IPS-NIHi11 (cell line): ENCODE measurements at regions not wholly inside any gene's neighbourhood (a gene's known extent, or its start where the extent isn't known, plus 50 kb on each side); places are given as distances from the start of the nearest gene placed in this dataset.

ENCODE experiments used
- DNase-seq: peaks from one replicate; pipeline ENCODE4 v3.0.0; 2012; ENCODE audit warnings: mixed read lengths, low spot score

DNA sequence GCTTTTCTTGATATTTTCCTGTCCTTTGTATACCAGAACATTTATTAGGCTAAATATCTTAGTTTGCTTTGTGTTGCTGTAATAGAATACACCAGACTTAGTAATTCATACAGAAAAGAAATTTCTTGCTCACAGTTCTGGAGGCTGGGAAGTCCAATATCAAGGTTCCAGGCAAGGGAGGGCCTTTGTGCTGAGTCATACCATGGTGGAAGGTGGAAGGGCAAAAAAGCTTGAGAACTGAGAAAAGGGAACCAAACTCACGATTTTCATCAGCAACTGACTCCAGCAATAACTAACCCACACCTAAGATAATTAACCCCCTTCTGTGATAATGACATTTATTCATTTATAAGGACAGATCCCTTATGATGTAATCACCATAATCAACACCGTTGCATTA is 496.9 kb upstream of the SUCLG2 start:
- no peak for DNase-seq

- no peak for DNase-seq
Measured at GRCh38 chr3:68148447-68148846, 494.0 kb upstream of the SUCLG2 start.

DNA sequence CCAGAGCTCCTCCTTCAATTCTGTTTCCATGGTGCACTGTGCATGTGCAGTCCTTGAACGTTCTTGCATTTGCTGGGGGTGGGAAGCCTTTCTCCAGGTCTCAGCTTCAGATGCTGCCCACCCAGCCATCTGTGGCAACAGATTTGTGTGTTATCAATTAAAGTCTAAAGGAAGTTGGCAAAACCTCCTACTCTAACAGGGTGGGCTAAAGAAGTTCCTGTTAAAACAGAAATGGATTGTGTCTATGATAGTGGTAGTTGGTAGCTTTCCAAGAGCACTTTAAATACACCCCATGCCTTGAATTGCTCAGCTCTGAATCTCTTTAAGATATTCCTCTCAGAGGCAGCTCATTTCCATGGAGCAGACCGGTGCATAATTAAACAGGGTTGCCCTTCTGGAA is 488.0 kb upstream of the SUCLG2 start:
- DNase-seq, result no peak

DNA sequence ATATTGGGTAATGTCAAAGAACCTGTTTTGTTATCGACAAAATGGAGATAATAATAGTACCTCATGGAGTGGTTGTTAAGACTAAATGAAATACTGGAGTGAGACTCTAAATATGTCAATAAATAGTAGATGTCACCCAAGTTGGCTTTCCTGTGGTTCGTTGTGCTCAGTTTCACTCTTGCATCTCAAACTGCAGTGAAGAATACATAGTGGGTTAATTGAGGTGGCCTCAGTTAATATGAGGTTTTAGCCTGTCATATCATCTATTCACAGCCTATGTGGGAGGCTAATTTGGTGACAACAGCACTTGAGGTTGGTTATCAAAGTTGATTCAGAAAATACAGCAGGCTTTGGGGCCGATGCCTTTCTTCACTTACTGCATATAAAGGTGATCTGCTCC is 485.5 kb upstream of the SUCLG2 start:
- no peak for DNase-seq

- no peak for DNase-seq
Measured at GRCh38 chr3:68136411-68136810, 482.0 kb upstream of the SUCLG2 start.

DNA sequence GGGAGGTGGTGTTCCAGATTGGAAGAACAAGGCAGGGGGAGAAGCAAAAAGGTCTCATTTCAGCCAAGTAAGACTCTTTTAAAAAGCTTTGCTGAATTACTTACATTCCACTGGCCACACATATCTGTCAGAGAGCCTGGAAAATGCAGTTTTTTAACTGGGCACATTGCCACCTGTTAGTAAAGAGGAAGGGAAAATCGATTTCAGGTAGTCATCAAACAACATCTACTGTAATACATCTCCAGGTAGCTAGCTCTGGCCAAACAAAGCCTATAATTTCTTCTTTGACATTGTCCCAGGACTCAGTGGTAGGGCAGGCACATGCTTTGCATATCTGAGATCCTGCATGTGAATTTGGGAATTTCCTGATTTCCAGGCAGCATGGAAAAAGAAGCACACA is 480.7 kb upstream of the SUCLG2 start:
- DNase-seq, result no peak

GRCh38 chr3:68129065-68129464 is 474.7 kb upstream of the SUCLG2 start:
- no peak for DNase-seq

DNA sequence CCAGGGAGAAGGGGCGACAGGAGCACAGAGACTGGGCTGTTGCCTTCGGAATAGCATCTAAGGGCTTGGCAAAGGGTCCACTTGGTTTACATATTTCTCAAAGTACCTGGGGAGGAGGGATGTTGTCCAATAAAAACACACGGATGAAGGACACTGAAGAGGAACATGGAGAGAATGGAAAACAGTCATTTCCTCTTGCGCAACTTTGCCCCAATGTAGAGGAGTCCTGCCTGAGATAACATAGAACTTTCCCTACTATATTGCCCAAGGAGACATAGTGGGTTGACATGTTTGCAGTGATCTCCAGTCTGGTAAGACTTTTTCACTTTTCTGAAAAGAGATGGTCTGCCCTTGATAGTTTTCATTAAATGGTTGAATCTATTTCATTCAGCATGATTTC is 468.8 kb upstream of the SUCLG2 start:
- no peak for DNase-seq

DNA sequence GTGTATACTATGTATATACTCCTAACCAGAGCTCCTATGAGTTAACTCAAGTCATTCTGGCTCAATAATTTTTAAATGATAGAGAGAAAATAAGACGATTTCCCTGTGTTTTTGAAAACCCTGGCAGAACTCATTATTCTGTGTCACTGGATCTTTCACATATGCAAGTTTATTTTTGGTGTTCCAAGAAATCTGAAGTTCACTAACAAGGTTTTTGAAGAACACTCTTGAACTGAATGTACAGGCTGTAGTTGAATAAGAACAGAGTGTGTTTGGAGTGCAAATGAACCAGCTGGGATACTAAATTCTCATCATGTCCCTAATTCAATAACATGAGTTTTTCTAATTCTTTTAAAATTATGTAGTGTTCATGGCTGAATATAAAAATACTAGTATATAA is 466.9 kb upstream of the SUCLG2 start:
- no peak for DNase-seq

DNA sequence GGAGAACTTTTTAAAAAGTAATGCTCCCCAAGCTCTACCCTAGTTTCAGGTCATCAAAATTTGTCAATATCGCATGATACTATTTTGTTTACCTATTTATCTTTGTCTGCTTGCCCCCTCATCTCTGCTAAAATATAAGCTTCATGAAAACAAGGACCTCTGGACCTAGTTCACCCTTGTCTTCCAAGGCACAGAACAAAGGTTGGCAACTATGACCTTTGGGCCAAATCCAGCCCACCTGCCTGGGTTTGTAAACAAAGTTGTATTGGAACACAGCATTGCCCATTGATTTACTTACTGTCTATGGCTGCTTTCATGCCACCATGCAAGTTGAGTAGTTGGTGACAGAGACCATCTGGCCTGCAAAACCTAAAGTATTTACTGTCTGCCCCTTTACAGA is 462.2 kb upstream of the SUCLG2 start:
- no peak for DNase-seq

- DNase-seq, result no peak
Measured at GRCh38 chr3:68103811-68104210, 449.4 kb upstream of the SUCLG2 start.

- no peak for DNase-seq
Measured at GRCh38 chr3:68090571-68090970, 436.2 kb upstream of the SUCLG2 start.

GRCh38 chr3:68089572-68090011 is 435.2 kb upstream of the SUCLG2 start:
- DNase-seq, result no peak

GRCh38 chr3:68088636-68089035 is 434.2 kb upstream of the SUCLG2 start:
- no peak for DNase-seq

GRCh38 chr3:68088216-68088615 is 433.8 kb upstream of the SUCLG2 start:
- DNase-seq, result no peak

DNA sequence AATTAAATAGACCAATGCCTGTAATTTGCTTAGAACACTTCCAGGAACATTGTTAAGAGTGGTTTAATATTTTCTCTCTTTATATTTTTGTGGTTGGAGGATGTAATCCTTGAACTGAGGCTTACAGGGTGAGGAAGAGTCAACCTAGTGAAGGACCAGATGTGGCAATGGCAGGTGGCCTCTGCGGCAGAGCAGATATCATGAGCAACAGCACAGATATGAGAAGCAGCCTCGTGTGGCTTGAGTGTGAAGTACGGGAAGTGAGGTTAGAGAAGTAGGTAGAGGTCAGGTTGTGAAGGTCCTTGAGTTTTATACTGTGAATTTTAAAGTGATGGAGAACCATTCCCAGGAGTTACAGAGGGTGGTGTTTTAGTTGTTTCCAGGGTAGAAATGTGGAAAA is 417.6 kb upstream of the SUCLG2 start:
- DNase-seq, result no peak

GRCh38 chr3:68070186-68070585 is 415.8 kb upstream of the SUCLG2 start:
- no peak for DNase-seq

- DNase-seq, result no peak
Measured at GRCh38 chr3:68067314-68067713, 412.9 kb upstream of the SUCLG2 start.

- DNase-seq, result no peak
Measured at GRCh38 chr3:68062926-68063325, 408.5 kb upstream of the SUCLG2 start.

DNA sequence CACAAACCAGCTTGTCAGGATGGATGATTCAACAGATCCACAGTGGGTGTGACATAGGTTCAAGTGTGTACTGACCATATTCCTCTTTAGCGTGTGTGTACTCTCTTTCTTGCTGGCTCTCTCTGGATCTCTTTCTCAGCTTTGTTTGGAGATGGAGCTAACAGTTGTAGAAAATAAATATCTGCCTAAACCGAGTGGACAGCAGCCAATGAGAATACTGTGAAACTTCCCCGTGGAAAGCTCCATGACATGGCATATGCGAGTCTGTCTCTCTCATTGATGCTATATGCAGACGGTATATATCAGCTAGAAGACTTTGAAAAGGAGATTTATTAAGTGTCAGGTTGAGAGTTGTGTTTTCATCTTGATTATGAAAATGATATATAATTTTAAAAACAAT is 406.5 kb upstream of the SUCLG2 start:
- no peak for DNase-seq

DNA sequence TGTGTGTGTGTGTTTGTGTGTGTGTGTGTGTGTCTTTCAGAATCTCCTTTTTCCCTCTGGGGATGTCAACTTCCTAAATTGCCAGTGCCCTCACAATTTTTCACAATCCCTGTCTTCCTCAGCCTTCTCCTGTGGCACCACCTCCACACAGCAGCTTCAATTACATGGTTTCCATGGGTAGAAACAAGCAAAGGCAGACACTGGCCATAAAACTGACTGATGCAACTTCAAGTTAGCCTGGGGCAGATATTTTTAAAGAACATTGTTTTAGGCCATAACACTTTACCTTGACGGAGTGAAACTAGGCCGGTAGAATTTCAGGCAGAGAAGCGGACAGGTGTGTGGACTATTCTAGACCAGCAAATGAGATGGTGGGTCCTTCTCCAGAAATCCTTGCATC is 405.8 kb upstream of the SUCLG2 start:
- DNase-seq, result no peak

- no peak for DNase-seq
Measured at GRCh38 chr3:68059628-68060152, 405.3 kb upstream of the SUCLG2 start.

DNA sequence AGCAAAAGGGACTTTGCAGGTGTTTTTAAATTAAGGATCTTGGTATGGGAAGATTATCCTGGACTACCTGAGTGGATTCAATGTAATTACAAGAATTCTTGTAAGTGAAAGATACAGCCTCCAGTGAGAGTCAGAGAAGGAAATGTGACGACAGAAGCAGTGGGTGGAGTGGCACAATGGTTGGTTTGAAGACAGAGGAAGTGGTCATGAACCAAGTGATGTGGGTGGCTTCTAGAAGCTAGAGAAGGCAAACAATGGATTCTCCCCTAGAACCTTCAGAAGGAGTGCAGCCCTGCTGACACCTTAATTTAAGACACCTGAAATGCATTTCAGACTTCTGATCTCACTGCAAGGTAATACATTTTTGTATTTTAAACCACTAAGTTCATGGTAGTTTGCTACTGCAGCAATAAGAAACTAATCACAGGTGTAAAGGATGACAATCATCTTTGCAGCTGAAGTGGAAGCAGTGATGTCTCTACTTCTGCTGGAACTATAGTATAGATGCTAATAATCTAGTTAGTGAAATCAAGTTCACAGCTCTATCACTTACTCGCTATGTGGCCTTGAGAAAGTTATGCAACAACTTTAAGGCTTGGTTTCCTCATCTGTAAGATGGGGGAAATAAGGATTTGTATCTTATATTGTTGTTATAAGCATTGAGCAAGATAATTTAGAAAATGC is 403.4 kb upstream of the SUCLG2 start:
- no peak for DNase-seq

DNA sequence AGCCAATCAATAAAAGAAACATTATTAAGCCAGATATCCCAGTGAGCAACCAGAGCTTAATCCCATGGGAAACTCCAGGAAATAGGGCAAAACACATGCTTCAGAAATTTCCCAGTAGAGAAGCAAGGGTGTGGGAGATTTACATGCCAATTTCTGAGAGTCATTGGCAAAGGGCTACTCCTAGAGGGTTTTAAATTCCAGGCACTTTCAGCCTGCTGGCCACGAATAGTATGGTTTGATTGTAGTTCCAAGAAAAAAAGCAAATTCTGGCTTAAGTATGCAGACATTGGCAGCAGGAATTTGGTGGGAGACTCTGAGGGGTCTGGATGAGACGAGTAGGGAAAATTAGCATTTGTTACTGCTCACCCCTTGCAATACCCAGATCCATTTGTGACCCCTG is 402.1 kb upstream of the SUCLG2 start:
- DNase-seq, result peak; percentile 8
